NCI-H526 treated with DMSO at 0.1 percent for 48 hours (cell line): ENCODE measurements at regions not wholly inside any gene's neighbourhood (a gene's known extent, or its start where the extent isn't known, plus 50 kb on each side); places are given as distances from the start of the nearest gene placed in this dataset.

Source experiments
- DNase-seq: peaks from one replicate; lab custom pipeline; 2025; lab: John Stamatoyannopoulos, UW

DNA sequence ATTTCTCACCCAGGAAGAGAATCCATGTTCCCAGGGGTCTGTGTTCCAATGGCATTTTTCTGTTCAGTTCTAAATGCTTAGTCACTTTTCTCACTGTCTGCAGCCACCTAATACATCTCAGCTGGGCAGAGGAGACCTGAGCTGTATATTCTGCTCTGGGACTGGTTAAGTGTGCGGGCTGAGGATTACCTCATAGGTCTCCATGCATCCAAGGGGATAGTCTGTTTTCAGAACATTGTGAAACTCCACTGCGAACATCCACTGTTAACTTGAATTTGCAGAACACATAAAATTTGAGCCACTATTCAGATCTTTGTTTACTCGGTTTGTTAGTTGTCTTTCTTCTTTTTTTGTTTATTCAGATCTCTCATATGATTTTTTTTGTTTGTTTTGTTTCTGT, 947.1 kb downstream of the TFAP2A start:
- DNase-seq: no peak

DNA sequence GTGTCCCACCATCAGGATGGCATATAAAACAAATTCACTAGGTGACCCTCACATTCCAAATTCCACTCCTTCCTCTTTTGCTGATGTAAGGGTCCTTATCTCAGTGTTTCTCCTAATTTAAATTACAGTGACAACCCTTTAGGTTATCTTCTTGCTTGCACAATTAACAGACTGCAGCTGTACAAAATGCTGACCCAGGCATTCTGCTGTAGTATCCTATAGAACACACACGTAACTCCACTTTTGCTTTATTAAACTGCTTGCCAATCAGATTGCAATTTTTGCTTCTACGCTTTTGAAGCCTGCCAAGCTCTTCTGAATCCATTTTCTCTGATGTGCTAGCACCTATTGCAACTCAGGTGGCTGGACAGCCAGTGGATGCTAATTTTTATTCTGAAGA, 950.3 kb downstream of the TFAP2A start:
- no peak for DNase-seq

DNA sequence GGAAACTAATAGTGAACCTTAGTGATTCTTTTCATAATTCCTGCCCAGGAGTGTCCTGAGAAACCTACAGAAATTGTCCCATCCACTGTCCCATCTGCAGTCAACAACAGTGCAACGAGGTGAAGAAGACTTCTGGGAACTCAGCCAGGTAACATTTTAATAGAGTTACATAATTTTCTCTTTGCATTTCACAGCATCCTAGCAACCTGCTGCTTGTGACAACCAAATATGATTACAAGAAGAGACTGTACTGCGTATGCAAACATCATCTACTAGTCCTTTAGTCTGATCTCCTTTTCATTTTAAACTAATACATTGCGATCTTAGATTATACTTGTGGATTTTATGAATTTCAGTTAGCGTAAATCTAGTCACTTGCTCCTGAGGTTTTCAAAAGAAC, 951.6 kb downstream of the TFAP2A start:
- no peak for DNase-seq

DNA sequence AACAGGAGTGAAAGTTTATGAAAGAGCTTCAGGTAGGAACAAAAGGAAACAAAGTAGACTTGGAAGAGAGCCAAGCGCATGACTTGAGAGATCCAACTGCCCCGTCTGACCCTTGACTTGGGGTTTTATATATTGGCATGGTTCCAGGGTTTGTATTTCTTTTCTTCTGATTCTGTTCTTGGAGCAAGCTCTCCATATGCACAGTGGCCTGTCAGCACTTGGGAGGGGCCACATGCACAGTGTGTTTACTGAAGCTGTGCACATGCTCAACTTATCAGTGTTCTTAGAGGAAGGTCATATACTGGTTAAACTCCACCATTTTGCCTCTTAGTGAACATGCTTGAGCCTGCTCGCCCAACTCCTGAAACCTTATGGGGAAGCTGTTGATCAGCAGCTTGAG, 953.7 kb downstream of the TFAP2A start:
- DNase-seq: no peak

DNA sequence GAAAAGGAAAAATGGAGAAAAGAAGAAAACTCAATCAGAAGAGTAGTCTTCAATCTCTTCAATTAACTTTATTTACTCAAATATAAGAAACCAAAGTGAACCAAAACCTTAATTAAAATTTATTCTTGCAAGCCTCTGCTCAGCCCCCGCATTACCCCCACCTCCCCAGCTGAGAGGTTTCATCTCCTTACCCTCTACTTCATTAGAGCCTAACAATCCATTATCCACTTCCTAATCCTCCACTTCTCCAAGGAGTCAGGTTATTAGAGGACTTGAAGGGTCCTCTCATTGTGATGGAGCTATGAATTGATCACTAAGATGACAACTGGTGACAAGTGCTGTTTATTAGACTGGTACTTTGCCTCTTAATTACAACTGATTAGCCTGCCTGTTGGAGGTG, 956.5 kb downstream of the TFAP2A start:
- no peak for DNase-seq

DNA sequence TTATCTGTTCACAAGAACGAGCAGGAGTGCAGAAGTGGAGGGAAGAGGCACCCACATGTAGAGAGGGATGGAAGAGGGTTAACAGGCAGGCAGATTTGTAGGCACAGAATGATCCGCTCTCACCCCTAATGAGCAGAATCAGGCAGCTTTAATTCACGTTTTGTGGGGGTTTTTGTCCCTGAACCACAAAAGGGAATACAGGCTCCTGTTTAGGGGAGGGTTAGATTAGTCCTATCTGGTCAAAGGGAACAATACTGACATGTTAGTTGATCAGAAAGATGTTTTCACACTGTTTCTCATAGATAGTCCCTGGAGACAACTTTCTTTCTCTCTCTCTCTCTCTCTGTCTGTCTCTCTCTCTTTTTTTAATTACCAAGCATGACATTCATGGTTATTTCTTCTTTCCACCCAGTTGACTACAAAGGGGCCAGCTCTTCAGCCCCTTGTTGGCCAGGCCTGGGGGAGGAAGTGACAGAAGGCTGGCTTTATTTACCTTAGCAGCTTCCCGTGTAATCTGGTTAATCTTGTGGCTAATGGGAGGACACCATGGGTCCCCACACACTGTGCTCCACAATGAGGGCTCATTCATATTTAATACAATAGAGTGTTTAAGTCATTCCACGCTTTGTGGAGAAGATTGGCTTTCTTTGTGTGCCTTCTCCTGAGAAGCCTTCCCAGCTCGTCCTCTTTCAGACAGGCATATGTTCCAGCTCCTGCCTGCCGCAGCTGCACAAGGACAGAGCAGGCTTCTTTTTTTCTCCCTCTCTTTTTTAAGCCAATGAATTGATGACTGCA, 958.8 kb downstream of the TFAP2A start:
- DNase-seq: no peak

DNA sequence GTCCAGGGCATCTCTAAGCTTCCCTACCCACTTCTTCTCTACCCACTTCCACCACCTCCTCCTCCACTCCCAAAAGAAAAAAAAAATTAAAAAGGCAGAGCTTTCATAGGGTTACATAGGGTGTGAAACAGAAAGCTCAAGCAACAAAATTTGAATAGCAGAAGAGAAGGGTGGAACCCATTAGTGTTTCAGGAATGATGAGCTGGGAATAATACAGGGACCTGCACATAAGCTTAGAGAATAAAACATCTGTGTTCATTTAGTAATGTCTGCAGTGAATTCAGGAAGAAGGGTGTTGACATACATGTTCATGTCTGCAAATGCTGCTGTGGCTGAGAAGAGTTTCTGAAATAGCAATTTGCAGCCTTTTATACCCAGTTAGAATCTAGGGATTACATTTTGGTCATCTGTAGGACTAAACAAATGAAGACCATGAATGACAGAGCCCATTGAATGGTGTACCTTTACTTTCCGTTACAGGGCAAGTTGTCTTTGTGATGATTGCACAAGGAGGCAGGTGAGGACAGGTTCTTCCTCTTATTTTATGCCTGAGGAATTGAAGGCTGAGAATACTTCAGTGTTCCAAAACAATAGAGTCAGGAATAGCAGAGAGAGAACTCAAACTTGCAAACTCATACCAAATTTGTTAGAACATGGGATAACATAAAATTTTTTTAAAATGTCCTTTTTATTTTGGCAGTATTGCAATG, 975.1 kb downstream of the TFAP2A start:
- no peak for DNase-seq

DNA sequence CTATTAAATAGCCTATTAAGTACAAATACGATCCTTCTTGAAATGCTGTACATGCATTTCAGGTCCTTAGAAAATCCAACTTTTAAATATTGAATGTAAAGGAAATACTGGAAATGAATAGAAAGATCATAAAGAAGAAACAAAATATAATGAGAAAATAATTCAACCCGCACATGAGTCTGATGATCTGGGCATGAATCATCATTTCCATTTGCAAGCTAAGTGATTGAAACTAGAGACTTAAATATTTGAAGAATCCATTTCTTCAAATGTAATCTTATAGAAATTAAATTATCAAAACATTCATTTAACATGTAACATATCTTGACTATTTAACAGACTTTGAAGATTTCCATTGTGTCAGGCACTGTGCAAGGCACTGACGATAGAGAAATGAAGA, 977.0 kb downstream of the TFAP2A start:
- DNase-seq: no peak

DNA sequence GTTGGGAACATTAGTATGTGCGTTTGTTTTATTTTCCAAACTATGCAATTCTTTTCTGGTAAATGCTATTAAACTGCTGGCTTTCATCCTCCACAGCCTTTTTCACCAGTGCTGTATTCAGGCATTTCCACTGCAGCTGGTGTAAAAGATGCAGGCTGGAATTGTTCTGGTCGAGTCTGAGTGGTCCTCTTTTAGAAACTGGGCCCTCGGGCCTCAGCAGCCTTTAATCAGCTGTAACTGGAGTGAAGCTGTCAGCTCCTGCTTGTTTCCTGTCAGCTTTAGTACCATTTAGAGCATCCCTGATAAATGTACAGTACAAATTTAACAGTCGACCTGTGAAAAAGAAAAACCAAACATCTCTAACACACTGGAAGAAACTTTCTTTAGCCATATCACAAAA, 979.6 kb downstream of the TFAP2A start:
- no peak for DNase-seq

DNA sequence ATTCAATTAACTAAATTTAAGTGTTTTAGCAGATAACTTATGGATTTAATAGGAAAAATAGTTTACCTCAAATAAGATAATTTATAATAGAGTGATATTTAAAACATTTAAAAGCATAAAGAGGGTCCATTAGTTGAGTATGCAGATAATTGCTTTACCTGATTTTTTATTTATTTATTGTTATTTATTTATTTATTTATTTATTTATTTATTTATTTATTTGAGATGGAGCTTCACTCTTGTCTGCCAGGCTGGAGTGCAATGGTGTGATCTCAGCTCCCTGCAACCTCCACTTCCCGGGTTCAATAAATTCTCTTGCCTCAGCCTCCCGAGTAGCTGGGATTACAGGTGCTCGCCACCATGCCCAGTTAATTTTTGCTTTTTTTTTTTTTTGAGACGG, 982.9 kb downstream of the TFAP2A start:
- DNase-seq: no peak

DNA sequence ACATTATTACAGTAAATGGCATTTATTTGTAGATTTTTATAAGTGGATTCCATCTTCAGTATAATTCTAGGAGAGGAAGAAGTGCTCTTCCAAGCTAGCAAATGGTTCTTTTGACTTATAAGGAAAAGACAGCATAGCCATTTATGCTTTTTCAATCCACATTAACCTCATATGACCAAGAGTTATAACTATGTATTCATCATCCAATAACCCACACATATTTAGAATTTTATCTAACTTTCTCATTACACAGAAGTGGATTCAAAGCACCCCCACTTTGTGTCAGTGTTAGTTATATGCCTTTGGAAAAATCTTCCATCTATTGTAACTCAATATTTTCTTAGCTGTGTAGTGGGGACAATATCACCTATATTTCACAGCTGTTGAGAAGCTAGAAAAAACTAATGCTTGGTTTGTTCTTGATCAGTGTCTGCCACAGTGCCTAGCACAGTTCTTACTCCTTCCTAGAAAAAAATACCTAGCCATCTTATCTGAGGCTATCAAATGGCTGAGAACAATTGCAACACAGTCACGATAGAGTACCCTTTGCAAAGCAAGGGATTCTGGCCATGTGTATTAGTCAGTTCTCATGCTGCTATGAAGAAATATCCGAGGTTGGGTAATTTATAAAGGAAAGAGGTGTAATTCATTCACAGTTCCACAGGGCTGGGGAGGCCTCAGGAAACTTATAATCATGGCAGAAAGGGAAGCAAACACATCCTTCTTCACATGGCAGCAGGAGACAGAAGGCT, 986.3 kb downstream of the TFAP2A start:
- DNase-seq: no peak

DNA sequence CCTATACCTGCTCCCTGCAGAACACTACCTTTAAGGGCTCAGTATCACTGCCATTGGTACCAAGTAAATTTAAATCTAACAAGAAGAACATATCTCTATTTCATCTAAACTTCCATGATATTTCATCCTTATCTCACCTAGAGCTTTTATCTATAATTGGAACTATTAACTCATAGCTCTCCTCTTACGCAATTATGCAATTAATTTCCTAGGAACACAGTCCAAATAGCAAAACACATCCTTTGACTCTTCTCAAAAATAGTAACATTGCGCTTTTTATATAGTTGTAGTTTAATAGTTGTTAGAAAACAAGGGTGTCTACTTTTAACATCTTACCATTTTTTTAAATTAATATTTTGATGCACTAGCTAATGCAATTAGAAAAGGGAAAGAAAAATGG, 986.8 kb upstream of the SLC35B3 start:
- DNase-seq: no peak

DNA sequence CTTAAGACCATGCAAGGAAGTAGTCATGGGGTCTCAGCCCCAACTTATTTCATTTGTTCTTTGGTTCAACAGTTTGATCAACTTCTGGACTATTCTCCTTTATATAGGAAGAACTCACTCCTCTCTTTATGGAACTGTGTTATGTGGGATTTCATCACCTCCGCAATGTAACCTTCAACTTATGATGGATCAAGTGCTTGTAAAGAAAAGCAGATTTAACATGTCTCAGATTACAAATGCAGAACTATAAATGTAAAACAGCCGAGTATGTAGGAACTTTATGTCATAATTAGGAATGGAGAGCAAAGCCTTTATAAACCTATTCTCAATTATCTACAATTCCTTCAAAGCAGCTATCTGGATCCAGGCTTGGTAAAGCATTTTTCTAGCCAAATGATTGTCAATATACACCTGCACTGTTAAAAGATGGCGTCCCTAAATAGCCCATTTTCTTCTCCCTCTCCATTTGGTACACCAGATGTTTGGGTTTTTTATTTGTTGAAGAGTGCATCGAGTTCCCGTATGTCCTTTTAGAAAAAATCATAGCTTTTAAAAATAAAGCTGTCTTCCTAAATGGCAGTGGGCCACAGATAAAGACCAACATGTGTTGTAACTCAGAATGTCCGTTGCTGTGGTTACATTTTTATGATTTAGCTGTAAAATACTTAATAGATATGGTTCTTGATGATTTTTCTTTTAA, 985.1 kb upstream of the SLC35B3 start:
- DNase-seq: no peak

DNA sequence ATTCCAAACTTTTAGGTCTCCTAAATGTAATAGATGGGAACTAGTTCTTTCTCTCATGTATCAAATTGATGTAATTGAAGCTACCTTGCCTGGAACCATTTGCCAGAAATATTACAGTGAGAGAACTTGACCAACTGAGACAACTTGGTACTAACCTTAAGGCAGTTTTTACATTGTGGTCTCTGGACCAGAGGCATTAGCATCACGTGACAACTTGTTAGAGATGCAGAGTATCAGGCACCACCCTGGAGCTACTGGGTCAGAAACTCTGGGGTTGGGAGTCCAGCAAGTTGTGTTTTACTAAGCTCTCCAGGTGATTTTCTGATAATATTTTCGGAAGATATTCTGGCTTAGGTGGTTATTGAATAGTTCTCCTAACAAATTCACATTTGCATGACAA, 982.1 kb upstream of the SLC35B3 start:
- no peak for DNase-seq

DNA sequence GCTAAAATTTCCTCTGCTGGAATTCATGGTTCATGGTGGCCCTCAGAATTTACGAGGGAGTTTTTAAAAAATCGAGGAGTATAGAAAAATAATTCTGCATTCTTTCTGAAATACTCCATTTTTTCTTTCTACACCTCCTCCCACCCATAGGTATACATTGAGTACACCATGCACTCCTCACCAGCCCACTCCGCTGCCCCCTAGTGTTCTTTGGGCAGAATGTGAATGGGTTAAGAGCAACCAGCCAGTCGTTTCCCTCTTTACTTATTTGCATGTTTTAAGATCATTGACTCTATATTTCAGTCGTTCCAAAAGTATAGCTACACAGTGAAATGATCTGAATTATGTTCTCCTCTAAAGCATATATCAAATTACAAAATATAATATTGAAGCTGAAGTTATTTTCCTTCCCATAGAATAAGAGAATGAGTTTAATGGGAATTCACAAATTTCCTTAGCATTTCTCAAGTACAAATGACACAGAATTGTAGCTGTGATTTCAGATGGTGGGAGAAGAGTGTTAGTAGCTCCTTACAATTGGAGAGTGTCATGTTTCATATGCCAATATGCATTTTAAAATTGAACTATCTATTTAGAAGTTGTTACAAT, 977.7 kb upstream of the SLC35B3 start:
- DNase-seq: peak; percentile 0

DNA sequence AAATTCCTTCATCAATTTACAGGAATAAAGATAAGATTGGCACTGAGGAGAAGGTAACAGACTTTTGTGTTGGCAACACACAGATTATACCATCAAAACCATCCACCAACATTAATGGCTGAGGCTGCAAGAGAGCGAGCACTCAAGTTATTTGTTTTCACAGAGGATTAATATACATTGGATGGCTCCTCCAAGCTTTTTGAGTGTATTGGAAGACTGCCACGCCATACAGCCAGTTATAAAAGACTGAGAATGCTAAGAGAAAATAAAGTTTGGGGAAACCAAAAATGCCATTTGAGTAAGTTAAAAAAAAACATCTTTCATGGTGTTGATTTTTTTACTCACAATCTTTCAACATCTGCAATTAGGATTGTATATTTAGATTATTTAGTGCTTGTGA, 973.8 kb upstream of the SLC35B3 start:
- no peak for DNase-seq

DNA sequence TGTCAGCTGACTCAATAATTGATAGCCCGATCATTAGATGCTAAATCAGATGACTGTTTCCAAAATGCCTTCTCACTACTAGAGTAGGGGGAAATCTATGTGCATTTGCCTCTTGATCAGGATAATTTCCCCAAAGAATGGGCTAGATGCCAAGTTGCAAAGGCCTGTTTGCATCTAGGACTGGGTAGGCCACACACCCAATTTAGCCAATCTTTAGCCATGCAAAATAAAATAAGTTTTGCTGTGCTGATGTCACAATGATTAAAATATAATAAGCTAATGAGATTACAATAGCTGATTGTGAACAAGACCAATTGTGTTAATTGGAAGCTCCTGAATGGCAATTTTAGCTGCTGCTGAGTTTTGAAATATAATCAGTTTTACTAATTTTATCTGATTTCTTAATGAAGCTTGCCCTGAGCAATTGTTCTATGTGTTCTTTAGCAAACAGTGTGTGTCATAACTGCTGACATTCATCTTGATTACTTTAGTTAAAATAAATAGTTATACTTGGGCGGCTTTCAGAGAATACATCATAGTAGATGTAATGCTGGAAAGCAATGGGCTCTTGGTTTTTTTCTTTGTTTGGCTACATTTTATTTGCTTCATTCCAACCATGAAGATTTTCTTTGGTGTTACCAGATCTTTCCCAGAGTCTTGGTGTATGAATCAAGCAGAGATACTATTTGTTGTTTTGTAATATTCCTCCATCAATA, 973.2 kb upstream of the SLC35B3 start:
- no peak for DNase-seq

DNA sequence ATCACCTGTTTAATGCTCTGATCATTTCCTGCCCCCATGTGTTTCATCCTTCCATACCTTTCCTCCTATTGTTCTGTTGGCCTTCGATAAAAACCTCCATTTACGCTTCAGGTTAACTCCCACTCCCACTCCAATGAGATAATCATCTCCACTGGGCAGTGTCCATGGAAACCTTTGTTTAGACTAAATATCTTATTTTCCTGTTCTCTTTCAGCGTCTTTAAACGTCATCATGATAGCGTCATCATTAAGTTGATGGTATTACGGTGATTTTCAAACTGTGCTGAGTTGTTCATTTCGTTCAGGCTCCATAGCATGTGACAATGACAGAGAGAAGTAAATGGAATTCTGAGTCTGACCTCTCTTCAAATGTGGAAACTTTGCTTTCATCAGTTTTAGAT, 970.5 kb upstream of the SLC35B3 start:
- no peak for DNase-seq

DNA sequence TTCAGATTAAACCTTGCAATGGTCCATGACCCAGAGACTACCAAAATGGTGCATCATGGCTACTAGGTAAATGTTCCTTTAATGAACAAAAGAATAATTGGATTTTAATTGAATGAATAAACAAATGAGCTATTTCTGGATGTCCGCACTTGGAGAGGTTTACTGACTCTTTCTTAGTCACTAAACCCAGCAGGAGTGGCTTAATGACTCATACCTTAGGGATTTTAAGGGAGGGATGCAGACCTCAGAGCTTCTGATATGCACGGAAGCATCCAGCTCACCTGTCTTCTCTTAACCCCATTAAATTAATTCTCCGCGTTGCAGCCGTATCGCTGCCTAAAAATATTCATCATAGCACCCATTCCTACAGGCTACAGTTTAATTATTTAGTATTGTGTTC, 970.0 kb upstream of the SLC35B3 start:
- no peak for DNase-seq

DNA sequence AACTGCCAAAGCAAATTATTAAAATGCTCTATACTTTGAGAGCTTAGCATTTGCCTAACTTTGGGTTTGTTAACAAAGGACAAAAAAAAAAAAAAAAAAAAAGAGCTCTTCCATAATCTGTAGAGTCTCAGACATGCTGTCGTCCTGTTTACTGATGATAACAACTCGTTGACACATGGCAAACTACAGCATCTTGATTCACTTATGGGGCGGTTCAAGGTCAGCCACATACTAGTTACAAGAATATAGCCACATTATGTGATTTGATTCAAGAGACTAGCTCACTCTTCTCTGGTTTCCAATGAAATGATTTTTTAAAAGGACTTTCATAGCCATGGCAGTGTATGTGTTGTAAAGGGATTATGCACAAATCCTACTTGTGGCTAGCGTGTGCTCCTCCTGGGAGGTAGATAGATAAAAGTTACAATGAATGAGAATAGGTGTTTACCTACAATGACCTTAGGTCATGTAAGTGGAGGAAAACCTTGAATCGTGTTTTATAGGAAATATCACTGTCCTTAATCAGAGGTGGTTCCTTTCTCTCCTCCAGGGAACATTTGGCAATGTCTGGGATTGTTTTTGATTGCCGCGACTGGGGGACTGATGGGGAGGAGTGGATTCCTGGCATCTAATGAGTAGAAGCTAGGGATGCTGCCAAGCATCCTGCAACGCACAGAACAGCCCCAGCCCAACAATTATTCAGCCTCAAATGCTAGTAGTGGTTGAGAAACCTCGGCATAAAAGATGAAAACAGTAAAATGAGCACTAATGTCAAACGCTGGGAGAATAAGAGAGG, 969.2 kb upstream of the SLC35B3 start:
- DNase-seq: no peak

DNA sequence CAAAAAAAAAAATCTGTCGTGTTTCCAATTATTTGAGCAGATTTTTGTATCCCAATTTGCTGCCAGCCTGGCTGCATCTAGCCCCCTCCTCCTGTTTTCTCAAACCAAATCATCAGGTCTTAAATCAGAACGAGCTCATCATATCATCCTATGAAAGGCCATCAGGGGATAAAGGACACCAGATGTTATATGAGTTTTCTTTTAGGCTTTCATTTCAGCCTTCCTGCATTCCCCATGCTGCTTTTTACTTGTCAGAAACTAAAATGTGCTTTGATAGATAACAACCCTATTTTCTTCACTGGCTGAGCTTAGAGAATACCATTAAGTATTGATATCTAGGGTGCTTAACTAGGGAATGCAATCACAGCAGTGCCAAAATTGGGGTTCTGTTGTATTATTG, 968.4 kb upstream of the SLC35B3 start:
- no peak for DNase-seq
